C4-2B (cell line): ENCODE measurements at regions not wholly inside any gene's neighbourhood (a gene's known extent, or its start where the extent isn't known, plus 50 kb on each side); places are given as distances from the start of the nearest gene placed in this dataset.

Experiments
- ZFX ChIP-seq: fragments of 450-650 bp; IDR thresholded peaks from 2 replicates; pipeline ENCODE4 v1.6.1; 2017
- TF ChIP-seq, protein P1 (sequence below): fragments of 450-650 bp; conservative IDR thresholded peaks from 2 replicates; pipeline ENCODE4 v1.5.1; 2017; ENCODE audit warnings: mild to moderate bottlenecking

GRCh38 chr2:67213677-67214402 lies 183.3 kb upstream of the ETAA1 start:
- TF ChIP-seq, protein P1, sequence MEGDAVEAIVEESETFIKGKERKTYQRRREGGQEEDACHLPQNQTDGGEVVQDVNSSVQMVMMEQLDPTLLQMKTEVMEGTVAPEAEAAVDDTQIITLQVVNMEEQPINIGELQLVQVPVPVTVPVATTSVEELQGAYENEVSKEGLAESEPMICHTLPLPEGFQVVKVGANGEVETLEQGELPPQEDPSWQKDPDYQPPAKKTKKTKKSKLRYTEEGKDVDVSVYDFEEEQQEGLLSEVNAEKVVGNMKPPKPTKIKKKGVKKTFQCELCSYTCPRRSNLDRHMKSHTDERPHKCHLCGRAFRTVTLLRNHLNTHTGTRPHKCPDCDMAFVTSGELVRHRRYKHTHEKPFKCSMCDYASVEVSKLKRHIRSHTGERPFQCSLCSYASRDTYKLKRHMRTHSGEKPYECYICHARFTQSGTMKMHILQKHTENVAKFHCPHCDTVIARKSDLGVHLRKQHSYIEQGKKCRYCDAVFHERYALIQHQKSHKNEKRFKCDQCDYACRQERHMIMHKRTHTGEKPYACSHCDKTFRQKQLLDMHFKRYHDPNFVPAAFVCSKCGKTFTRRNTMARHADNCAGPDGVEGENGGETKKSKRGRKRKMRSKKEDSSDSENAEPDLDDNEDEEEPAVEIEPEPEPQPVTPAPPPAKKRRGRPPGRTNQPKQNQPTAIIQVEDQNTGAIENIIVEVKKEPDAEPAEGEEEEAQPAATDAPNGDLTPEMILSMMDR, result no peak
- no peak for TF ChIP-seq ZFX
